ENCODE measurements at regions not wholly inside any gene's neighbourhood (a gene's known extent, or its start where the extent isn't known, plus 50 kb on each side); places are given as distances from the start of the nearest gene placed in this dataset.
"Not testable (repeated sequence)": the region's sequence is repeated elsewhere in the genome, so short reads cannot be mapped to it uniquely, and the experiment has no call there.

DNA sequence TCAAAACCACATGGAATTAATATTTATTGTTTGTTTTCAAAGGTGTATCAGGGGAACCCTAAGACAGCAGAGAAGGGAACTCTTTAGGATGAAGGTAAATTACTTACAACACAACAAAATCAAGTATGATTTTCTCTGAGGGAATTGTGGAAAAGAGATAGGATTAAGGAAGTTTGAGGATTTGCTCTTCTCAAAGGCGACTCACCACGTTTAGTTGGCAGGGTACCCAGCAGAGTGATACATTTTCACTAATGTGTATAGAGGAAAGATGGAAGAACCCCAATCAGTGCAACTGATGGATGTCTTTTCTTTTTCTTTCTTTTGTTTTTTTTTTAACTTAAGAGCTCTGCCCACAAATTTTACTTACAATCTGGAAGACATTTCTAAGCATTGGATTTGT lies 499.2 kb downstream of the CCER1 start:
- Histone ChIP-seq H3K9me3 (replicated peaks) (no peaks in the 10 kb centered on the region), H3K27ac (replicated peaks) (no peak overlapping the region), H3K4me1 (no peaks in the 10 kb centered on the region), H3K36me3 (no peaks in the 10 kb centered on the region), H3K4me3 (no peak overlapping the region), H3K27me3 (ENCODE audit: low read depth) (no peaks in the 10 kb centered on the region)
- DNase-seq: no peak
- intact Hi-C loops (cut with micrococcal nuclease): no loop called here
- TF ChIP-seq, protein P1, sequence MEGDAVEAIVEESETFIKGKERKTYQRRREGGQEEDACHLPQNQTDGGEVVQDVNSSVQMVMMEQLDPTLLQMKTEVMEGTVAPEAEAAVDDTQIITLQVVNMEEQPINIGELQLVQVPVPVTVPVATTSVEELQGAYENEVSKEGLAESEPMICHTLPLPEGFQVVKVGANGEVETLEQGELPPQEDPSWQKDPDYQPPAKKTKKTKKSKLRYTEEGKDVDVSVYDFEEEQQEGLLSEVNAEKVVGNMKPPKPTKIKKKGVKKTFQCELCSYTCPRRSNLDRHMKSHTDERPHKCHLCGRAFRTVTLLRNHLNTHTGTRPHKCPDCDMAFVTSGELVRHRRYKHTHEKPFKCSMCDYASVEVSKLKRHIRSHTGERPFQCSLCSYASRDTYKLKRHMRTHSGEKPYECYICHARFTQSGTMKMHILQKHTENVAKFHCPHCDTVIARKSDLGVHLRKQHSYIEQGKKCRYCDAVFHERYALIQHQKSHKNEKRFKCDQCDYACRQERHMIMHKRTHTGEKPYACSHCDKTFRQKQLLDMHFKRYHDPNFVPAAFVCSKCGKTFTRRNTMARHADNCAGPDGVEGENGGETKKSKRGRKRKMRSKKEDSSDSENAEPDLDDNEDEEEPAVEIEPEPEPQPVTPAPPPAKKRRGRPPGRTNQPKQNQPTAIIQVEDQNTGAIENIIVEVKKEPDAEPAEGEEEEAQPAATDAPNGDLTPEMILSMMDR (IDR thresholded peaks at IDR 0.05; ENCODE audit: borderline replicate concordance): no peak

- Histone ChIP-seq H3K9me3 (replicated peaks) (peaks cover 36% of the 10 kb centered on the region), H3K36me3 (no peaks in the 10 kb centered on the region), H3K27ac (replicated peaks) (no peak overlapping the region), H3K4me1 (no peaks in the 10 kb centered on the region), H3K27me3 (ENCODE audit: low read depth) (no peaks in the 10 kb centered on the region), H3K4me3 (no peak overlapping the region)
- TF ChIP-seq, protein P1 (IDR thresholded peaks at IDR 0.05; ENCODE audit: borderline replicate concordance): no peak
- intact Hi-C loops (cut with micrococcal nuclease): no loop called here
- no peak for DNase-seq
Measured at GRCh38 chr12:90449611-90450010, 505.4 kb downstream of the CCER1 start.

GRCh38 chr12:90443466-90443865 lies 511.5 kb downstream of the CCER1 start:
- peaks cover 75% of the 10 kb centered on the region for H3K9me3 ChIP-seq (replicated peaks)

DNA sequence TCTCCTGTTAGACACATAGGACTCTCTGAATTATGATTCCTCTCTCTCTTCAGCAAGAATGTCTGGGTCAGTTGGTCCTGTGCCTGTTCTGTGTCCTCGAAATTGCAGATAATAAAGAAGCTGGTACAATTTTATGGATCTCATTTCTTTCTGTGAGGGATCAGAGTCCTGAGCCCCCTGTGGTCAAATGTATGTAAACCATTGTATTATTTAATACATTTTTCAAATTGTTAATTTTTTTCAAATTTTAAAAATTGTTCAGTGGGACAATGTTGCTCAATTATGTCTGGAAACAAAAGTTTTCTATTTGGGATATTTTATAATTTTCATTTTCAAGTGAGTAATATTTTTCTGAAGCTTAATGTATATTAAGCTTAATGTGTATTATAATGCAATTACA lies 513.5 kb downstream of the CCER1 start:
- DNase-seq: no peak
- no peaks in the 10 kb centered on the region for H3K27me3 ChIP-seq (ENCODE audit: low read depth)
- no peak overlapping the region for H3K27ac ChIP-seq (replicated peaks)
- intact Hi-C loops (cut with micrococcal nuclease): no loop called here
- no peak overlapping the region for H3K4me3 ChIP-seq
- TF ChIP-seq, protein P1 (IDR thresholded peaks at IDR 0.05; ENCODE audit: borderline replicate concordance): no peak
- peaks cover 71% of the 10 kb centered on the region for H3K9me3 ChIP-seq (replicated peaks)
- H3K36me3 ChIP-seq: no peaks in the 10 kb centered on the region
- no peaks in the 10 kb centered on the region for H3K4me1 ChIP-seq

More at GRCh38 chr12:90443466-90443865, 511.5 kb downstream of the CCER1 start:
- H3K27ac ChIP-seq (replicated peaks); H3K4me1 ChIP-seq; H3K27me3 ChIP-seq (ENCODE audit: low read depth); H3K4me3 ChIP-seq; intact Hi-C loops (cut with micrococcal nuclease); DNase-seq; H3K36me3 ChIP-seq: not testable (repeated sequence)

DNA sequence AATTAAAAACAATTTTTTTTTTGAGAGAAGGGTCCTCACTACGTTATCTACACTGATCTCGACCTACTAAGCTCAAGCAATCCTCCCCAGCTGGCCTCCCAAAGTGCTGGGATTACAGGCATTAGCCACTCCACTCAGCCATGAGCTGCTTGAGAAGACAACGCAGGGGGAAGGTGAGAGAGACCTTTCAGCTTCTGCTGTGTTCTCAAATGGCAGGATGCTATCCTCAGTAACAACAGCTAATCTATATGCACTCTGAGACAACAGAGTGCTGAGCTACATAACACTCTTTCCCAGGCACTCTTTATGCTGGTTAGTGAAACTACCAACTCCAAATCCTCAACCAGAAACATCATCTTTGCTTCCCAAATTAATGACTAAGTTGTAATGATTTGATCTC lies 526.1 kb downstream of the CCER1 start:
- no peak overlapping the region for H3K27ac ChIP-seq (replicated peaks)
- intact Hi-C loops (cut with micrococcal nuclease): no loop called here
- DNase-seq: no peak
- H3K9me3 ChIP-seq (replicated peaks): peaks cover 8% of the 10 kb centered on the region
- no peaks in the 10 kb centered on the region for H3K4me1 ChIP-seq
- no peaks in the 10 kb centered on the region for H3K27me3 ChIP-seq (ENCODE audit: low read depth)
- TF ChIP-seq, protein P1 (IDR thresholded peaks at IDR 0.05; ENCODE audit: borderline replicate concordance): no peak
- H3K4me3 ChIP-seq: no peak overlapping the region
- H3K36me3 ChIP-seq: no peaks in the 10 kb centered on the region

DNA sequence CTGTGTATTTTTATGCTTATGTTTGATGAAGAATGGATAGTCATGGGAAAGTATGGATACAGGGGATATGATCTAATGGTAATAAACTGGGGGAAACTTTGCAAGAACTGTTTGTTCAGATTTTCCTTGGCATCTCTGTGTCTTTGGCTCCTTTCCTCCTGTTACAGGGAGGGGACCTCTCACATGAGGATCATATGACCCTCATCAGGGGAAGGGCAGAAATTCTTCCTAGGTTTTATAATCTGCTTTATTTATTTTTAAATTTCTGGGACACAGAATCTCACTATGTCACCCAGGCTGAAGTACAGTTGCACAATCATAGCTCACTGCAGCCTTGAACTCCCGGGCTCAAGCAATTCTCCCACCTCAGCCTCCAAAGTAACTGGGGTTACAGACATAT lies 526.5 kb downstream of the CCER1 start:
- Histone ChIP-seq H3K4me3 (no peak overlapping the region), H3K4me1 (no peaks in the 10 kb centered on the region), H3K27me3 (ENCODE audit: low read depth) (no peaks in the 10 kb centered on the region), H3K36me3 (no peaks in the 10 kb centered on the region), H3K27ac (replicated peaks) (no peak overlapping the region), H3K9me3 (replicated peaks) (peaks cover 4% of the 10 kb centered on the region)
- no peak for DNase-seq
- intact Hi-C loops (cut with micrococcal nuclease): no loop called here
- TF ChIP-seq, protein P1 (IDR thresholded peaks at IDR 0.05; ENCODE audit: borderline replicate concordance): no peak

All from left ventricle myocardium inferior (tissue), 1 donor.